ENCODE measurements at regions not wholly inside any gene's neighbourhood (a gene's known extent, or its start where the extent isn't known, plus 50 kb on each side); places are given as distances from the start of the nearest gene placed in this dataset.

GRCh38 chr20:40452758-40453157 is 236.3 kb downstream of the MAFB start:
- TF ChIP-seq CTCF (IDR thresholded peaks at IDR 0.05; ENCODE audit: low read depth, low read length) (no peak), EZH2phosphoT487 (IDR thresholded peaks at IDR 0.05; ENCODE audit: low read depth) (no peak)
